ENCODE measurements at regions not wholly inside any gene's neighbourhood (a gene's known extent, or its start where the extent isn't known, plus 50 kb on each side); places are given as distances from the start of the nearest gene placed in this dataset.

- no peak for TF ChIP-seq CTCF (IDR thresholded peaks at IDR 0.05)
Observed at GRCh38 chr17:14921936-14922335, 343.2 kb downstream of the PMP22 start.

GRCh38 chr17:14919631-14920213 is 345.4 kb downstream of the PMP22 start:
- no peak for TF ChIP-seq CTCF (IDR thresholded peaks at IDR 0.05)

GRCh38 chr17:14919094-14919493 is 346.0 kb downstream of the PMP22 start:
- TF ChIP-seq CTCF (IDR thresholded peaks at IDR 0.05), result no peak

- no peak for TF ChIP-seq CTCF (IDR thresholded peaks at IDR 0.05)
Observed at GRCh38 chr17:14918540-14918939, 346.6 kb downstream of the PMP22 start.

GRCh38 chr17:14910916-14911315 is 354.2 kb downstream of the PMP22 start:
- no peak for TF ChIP-seq CTCF (IDR thresholded peaks at IDR 0.05)

- no peak for TF ChIP-seq CTCF (IDR thresholded peaks at IDR 0.05)
Observed at GRCh38 chr17:14904386-14904785, 360.7 kb downstream of the PMP22 start.

- no peak for TF ChIP-seq CTCF (IDR thresholded peaks at IDR 0.05)
Observed at GRCh38 chr17:14903854-14904253, 361.3 kb downstream of the PMP22 start.

- TF ChIP-seq CTCF (IDR thresholded peaks at IDR 0.05), result no peak
Observed at GRCh38 chr17:14902803-14903202, 362.3 kb downstream of the PMP22 start.
